HG03571 (cell line): ENCODE measurements at regions not wholly inside any gene's neighbourhood (a gene's known extent, or its start where the extent isn't known, plus 50 kb on each side); places are given as distances from the start of the nearest gene placed in this dataset.

Source experiments
- ATAC-seq: cut with Tn5 transposase; IDR thresholded peaks from one replicate; pipeline ENCODE4 v1.9.1; 2021; ENCODE audit not compliant: unreplicated experiment

DNA sequence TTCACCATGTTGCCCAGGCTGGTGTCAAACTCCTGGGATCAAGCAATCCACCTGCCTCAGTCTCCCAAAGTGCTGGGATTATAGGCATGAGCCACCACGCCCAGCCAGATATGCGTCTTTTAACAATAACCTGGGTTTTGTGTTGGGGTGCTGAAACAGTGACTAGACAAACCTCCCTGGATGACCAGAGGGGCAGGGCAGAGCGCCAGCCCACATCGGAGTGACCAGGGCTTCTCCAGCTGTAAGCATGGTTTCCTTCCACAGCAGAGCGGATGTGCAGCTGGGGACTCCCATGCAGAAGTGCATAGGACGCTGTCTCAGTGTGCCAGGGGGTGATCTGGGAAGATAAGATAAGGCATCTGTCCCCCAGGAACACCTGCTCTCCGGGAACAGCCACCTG, 244.9 kb downstream of the IRX2 start:
- no peak for ATAC-seq

DNA sequence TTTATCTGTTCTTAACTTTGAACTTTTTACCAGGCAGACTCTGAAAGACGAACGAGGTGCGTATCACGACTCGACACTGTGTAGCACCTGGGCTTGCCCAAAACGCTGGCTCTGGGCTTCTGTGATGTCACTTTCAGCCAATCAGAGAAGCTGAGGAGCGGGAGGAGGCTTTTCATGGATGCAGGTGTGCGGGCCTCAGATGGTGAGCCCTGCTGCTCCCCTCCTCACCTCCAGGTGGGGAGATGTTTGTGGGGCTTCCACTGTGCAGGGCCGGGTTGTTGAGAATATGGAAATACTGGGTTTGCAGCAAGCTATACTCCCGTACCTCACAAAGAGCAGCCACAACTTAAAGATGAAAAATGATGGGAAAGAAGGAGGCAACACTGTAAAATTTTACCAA, 246.3 kb downstream of the IRX2 start:
- ATAC-seq: no peak

DNA sequence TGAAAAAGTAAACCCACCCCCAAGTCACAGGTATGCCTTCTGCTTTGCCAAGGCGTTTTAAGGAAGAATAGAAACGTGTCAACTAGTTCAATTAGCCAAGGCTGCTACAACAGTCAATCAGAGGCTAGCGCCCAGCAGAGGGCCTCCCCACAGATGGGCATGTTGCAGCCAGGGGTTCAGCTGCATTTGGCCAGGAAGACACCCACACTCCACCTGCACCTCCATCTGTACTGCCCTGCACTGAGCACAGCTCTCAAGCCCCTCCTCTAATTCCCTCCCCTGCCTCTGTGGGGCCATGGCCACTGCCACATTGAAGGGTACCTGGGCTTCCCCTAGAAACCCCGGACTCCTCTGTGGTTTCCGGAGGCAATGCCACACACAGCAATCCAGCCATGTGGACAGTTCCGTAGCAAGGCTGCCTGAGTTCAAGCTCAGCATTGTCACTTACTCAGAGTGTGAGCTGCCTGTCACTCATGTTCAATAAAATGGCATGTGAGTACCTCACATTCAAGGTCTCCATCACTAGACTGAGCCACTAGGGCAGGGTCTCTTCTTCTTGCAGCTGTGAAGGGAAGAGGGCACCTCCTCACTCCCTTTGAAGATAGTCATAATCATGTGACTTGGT, 248.4 kb downstream of the IRX2 start:
- no peak for ATAC-seq

DNA sequence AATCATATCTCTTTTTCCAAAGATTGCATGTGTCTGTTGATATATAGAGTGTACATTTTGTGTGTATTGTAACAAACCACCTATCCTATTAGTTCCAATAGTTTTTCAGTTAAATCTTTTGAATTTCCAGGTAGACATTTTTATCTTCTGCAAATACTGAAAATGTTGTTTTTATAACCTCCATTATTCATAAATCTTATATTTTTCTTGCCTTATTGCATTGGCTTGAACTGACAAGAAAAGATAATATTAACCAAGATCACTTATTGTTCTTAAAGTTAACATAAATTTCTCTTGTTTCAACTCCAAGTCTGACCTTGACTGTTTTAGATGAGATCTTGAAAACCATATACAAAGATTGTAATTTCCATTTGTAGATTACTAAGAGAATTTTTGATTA, 251.6 kb downstream of the IRX2 start:
- ATAC-seq: no peak

DNA sequence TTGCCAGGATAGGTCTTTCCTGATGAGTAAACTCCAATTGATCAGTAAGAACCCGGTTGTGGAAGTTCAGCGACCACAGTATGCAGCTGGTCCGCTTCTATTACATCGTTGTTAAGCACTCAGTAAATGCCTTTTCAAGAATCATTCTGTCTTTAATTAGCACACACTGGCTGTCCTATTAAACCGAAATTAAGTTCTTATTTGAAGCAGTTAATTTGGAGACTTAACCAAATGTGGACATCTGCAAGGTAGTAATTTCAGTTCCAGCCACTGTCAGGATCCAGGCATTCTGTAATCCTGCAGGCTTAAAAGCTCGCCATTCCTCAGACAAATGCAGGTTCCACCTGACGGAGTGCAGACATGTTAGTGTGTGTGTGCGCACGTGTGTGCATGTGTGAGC, 254.6 kb downstream of the IRX2 start:
- ATAC-seq: no peak

DNA sequence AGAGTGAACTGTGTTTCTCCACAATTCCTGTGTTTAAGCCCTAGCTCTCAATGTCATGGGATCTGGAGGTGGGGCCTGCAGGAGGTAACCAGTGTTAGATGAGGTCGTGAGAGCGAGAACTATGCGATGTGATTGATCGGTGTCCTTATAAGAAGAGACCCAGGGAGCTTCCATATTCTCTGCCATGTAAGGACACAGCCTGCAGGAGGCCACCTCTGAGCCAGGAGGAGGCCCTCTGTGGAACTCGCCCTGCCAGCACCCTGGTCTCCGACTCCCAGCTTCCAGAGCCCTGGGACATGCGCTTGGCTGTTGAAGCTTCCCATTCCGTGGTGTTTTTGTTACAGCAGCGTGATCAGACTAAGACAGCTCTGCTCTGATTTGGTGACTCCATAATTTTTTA, 255.4 kb downstream of the IRX2 start:
- no peak for ATAC-seq

DNA sequence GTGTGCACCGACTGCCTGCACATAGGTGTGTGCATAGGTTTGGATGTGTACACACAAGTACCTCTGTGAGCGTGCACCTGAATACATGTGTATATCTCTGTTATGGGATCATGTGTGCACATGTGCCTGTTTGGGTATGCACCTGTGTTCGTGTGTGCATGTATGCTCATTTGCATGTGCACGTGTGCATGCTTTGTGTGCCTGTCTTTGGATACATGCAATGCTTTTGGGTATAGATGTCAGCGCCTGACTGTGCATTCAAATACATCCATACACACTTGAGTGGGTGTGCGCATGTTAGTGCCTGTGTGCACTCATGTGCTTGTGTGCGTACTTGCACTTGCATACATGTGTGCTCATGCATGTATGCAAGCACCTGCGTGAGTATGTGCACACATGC, 258.1 kb downstream of the IRX2 start:
- no peak for ATAC-seq

DNA sequence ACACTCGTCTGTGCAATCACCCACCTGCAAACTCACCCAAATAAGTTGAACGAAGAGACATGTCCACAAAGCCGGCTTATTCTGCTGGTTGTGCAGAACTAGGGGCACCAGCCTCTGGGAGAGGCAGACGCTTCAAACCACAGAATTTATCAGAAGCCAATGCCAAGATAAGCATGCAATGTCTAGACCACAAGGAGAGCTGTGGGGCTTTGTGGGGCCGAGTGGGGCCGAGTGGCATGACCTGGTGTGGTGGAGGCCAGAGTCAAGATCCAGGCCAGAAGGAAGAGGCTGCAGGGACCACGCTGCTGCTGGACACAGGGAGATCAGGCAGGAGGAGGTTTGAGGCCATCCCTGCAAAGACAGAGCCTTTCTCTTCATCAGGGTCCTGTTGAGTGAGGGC, 259.0 kb downstream of the IRX2 start:
- no peak for ATAC-seq

DNA sequence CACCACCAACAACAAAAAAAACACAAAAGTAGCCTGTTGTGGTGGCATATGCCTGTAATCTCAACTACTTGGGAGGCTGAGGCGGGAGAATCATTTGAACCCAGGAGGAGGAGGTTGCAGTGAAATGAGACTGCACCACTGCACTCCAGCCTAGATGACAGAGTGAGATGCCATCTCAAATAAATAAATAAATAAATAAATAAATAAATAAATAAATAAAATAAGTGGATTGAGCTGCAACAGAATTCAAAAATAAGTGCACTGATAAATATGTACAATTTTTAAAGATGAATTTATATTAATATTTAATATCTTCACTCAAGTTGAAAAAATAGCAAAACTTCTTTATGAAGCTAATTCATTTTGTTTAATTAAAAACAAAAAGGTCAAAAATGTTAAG, 259.6 kb downstream of the IRX2 start:
- ATAC-seq: no peak

DNA sequence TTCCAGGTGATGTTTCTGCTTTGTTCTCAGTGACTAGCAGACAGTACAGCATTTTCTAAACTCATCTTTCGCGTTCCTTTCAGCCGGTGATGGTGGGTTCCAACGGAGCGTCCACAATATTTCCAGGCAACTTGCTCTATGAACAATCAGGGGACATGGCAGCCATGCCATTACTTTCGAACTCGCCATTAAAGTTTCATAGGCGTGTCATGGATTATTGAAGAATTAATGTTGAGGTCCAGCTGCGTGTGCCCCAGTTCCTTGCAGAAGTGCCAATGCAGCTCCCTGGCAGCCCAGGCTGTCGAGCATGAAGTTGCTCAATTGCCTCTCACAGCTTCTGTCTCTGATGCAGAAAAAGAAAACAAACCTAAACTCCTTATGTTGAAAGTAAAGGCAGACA, 262.2 kb downstream of the IRX2 start:
- ATAC-seq: no peak

DNA sequence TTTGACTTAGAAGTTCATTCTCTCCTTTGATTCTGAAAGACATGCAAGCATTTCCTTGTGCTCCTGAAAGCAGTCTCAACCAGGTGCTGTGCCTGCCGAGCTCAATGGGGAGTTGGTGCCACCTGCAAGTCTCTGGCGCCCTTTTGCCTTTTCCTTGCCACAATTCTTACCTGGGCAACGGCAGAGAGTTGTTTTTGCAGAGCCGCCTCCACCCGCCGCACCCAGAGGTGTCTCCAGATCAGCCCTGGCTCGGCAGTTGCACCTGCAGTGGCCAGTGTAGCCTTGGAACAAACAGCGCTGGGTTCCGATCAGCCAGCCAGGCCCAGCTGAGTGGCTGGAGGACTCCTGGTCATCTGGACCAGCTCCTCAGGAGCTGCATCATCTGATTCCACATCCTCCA, 262.9 kb downstream of the IRX2 start:
- ATAC-seq: no peak

DNA sequence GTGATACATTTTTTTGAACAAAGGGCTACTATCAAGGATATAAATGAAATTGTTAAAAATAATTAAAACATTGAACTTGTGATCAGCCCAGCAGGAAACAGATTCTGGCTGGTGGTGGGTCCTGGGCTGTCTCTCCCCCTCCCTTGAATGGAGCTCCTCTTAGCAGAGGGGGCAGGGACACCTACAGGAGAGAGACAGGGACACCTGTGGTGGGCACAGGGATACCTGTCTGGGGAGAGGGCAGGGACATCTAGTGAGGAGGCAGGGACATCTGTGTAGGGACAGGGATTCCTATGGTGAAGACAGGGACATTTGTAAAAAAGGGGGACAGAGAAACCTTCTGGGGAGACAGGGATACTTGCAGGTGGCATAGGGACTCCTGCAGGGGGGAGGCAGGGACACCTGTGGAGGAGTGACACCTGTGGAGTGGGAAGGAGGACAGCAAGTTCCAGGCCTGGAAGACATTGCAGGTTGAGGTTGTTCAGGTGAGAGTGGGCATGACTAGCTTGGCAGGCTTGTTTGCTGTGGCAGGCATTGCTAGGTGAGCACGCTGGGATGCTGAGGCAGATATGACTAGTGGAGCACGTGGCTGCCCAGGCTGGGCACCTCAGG, 264.2 kb downstream of the IRX2 start:
- ATAC-seq: no peak

DNA sequence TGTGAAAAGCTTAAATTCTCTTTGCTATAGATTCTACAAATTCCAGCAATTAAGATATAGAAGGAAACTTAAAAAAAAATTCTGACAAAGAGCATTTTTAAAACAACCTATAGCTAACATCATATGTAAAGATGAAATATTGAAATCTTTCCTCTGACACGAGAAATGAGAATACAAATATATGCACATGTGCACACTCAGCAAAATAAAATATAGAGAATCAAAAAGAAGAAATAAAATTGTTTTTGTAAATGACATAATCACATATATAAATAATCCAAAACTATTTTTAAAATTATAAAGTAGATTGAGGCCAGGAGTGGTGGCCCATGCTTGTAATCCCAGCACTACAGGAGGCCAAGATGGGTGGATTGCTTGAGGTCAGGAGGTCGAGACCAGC, 265.1 kb downstream of the IRX2 start:
- no peak for ATAC-seq

DNA sequence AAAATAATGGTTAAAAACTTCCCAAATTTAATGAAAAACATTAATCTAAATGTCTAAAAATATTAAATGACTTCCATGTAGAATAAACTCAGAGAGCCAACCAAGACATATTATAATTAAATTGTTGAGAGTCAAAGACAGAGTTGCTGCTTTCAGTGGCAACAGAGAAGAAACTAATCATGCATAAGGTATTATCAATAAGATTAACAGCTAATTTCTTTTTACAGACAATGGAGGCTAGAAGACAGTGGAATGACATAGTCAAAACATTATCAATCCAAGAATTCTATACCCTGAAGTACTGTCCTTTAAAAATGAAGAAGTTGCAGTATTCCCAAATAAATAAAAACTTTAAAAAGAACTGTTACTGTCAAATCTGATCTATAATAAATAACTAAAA, 268.7 kb downstream of the IRX2 start:
- ATAC-seq: no peak

DNA sequence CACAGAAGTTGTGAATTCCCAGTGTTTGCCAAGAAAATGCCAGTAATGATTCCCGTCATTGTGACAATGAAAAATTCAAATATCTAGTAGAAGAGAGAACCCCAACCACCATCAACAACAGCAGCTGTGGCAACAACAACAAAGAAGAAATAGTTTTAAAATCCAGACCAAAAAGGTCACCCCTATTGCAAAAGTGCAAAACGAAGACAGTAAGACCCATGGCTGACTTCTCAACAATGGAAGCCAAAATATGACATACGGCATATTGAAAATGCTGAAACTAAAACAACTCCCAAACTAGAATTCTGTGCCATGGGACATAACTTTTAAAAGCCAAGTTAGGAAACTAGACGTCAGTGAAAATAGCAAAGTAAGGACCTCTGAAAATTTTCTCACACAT, 270.6 kb downstream of the IRX2 start:
- ATAC-seq: no peak

DNA sequence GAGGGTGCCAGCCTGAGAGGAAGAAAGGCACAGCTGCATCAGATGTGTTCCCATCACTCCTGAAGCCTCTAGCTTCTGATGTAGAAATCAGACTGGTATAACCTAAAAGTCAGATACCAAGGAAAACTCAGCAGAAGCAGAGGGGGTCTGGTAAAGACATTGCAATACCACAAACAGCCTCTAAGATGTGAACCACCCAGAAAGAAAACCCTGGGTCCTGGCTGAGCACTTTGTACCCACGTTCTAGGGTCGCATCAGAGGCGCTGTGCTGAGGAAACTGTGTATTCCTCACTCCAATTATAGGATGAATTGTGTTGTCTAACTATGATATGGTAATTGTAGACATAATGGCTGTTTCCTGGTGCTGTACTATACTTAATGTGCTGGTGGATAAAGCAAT, 275.6 kb downstream of the IRX2 start:
- no peak for ATAC-seq

DNA sequence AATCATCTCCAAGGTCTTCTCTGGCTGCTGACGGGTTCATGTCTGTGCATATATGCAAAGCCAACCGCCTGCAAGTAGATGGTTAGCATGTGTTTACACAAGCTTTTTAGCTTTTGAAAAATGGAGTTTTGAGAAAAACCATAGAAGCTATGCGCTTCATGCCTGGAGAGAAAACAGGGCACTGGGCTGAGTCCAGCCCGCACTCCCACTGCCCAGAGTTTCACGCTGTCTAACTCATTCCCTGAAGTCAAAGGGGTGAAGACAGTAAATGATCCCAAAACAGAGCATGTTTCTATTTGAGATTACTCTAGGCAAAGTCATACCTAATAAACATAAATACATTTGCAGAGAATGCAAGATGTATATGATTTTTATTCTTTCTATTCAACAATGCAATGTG, 278.8 kb downstream of the IRX2 start:
- ATAC-seq: no peak

DNA sequence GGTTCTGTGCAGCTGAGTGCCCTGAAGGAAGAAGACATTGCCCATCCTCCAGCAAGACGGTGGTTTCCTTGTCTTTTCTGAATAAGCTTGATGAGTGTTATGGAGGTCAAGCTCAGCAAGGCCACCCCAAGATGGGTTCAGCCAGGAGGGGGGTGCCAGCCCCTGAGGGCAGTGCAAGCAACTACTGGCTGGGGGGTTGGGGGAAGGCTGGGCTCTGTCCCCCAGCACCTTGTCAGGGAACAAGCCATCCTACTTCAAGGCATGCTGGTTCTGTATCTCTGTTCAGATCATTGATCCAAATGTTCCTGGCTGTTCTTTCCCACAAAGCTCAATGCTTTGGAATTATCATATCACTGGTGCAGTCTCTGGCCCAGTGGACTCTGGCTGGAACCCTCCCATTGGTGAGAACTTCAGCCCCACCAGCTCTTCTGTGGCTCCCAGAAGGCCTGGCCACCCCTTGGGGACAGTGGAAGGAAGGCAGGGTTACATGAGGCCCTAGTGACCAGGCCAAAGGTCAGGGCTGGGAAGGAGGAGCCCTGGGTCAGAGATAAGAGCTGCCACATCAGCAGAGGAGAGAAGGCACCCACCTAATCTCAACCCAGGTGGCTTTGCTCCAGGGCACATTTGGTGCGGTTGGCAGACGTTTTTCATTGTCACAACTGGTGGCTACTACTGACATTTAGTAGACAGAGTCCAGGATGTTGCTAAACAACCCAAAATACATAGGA, 280.2 kb downstream of the IRX2 start:
- ATAC-seq: no peak

DNA sequence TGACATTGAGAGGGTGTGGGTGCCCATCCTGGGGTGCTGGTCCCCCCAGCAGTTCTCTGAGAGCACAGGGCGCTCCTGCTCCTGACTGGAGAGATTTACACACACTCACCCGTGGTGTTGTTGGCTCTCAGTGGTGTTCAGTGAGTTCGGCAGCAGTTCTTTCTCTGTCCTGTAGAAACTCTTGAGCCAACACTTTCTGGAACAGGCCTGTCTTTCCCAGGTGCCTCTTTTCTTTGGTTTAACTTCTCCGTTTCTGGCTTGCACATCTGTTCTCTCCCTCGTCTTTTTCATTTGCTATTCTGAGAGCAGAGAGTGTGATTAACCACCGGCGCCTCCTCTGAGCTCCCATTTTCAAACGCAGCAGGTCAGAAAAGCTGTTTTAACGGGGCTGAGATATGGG, 284.5 kb downstream of the IRX2 start:
- ATAC-seq: no peak

DNA sequence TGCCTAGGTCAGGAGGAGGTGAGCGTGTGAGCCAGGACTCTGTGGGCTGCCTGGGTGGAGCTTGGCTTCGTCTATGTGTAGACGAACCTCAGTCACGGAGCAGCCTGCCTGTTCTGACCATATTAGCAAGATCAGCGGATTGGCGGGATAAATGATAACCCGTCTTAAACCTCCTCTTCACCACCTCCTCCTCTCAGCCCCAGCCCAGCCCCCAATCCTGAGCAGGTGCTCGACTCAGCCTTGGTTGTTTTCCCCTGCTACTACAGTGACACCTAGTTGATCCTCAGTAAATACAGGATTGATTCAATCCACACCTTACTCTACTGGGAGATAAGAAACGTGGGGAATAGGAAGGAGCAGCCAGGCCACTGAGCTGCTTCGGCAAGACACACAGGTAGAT, 286.1 kb downstream of the IRX2 start:
- ATAC-seq: no peak

DNA sequence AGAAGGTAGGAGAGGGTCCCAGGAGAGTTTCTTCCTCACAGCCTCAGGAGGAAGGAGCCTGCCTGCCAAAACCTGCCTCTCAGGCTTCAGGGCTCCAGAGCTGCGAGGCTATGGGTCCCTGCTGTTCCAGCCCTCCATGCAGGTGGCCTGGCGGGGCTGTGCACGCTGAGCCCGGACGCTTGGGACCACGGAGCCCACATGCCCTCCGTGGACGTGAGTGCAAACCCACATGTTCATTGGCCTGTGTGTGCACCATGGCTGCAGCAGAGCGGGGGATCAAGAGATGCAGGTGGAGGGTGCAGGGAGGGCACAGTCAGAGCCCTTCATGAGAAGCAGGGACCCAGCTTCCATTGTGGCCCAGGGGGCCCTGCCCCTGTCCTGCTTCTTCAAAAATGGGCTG, 287.3 kb downstream of the IRX2 start:
- no peak for ATAC-seq
